Mucosa of descending colon (tissue), 3 donors: ENCODE measurements at regions not wholly inside any gene's neighbourhood (a gene's known extent, or its start where the extent isn't known, plus 50 kb on each side); places are given as distances from the start of the nearest gene placed in this dataset.
"Not testable (repeated sequence)": the region's sequence is repeated elsewhere in the genome, so short reads cannot be mapped to it uniquely, and the experiment has no call there.

Experiments
- ATAC-seq: fragments of 200-7000 bp; cut with Tn5 transposase; one replicate; pipeline ENCODE4 v1.9.1; 2020; ENCODE audit warnings: mild to moderate bottlenecking, moderate library complexity
- DNase-seq, 3 donors: peaks; one replicate each; pipeline ENCODE4 v3.0.0-alpha.2; 2020
- H3K36me3 ChIP-seq: fragments of 200-600 bp; one replicate; pipeline ENCODE4 v1.8.0; 2021; ENCODE audit warnings: low read depth, mild to moderate bottlenecking
- H3K4me1 ChIP-seq: fragments of 200-600 bp; one replicate; pipeline ENCODE4 v1.8.0; 2021; ENCODE audit warnings: low read depth, mild to moderate bottlenecking
- H3K4me3 ChIP-seq: fragments of 200-600 bp; one replicate; pipeline ENCODE4 v1.8.0; 2021; ENCODE audit warnings: mild to moderate bottlenecking
- H3K9me3 ChIP-seq: fragments of 200-600 bp; one replicate; pipeline ENCODE4 v1.8.0; 2021; ENCODE audit warnings: mild to moderate bottlenecking
- CTCF ChIP-seq: fragments of 200-600 bp; IDR thresholded peaks from one replicate; pipeline ENCODE4 v1.8.0; 2022; ENCODE audit warnings: antibody characterized with exemption, mild to moderate bottlenecking
- intact Hi-C, 2 donors: fragments of 100-400 bp; cut with DNase I in 1 of 2; cut with micrococcal nuclease in 1 of 2; formaldehyde crosslinking; loops; one replicate each; pipeline versions ENCODE4 v1.11.0 to v1.11.1; 2022; cut with DNase I, micrococcal nuclease
- donor health status: DM: no; HTN: no; CAD: no; lungs with moderate emphysema.
- donor health status: DM: no; HTN: no; CAD: no.
- donor health status: DM: no; HTN: yes; CAD: no.

DNA sequence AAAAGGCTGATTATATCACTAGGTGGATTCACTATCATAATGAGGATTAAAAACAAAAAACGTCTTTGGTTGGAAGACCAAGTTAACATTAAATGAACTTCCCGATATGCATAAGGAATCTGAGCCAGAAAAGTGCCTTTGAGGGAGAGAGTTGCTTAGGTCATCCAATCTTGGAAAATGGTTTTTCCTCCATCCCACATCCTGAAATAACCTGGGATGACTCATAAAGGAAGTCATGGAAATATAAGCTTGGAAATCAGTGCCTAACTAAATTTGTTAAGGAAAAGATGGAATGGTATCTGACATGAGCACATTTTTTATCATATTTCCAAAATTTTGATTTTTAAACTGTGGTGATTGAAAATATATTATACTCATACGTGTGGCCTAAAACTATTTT lies 66.0 kb downstream of the KBTBD8 start:
- intact Hi-C loops: no loop called here
- H3K36me3 ChIP-seq: no peaks in the 10 kb centered on the region
- no peak for TF ChIP-seq CTCF
- H3K4me1 ChIP-seq: no peaks in the 10 kb centered on the region
- ATAC-seq (no peak), DNase-seq (no peak)
- H3K4me3 ChIP-seq: no peak overlapping the region
- H3K9me3 ChIP-seq: no peaks in the 10 kb centered on the region

- Histone ChIP-seq H3K4me1 (no peaks in the 10 kb centered on the region), H3K36me3 (no peaks in the 10 kb centered on the region), H3K4me3 (no peak overlapping the region), H3K9me3 (no peaks in the 10 kb centered on the region)
- TF ChIP-seq CTCF: no peak
- ATAC-seq (no peak), DNase-seq (no peak)
- intact Hi-C loops: no loop called here
These were observed 69.1 kb downstream of the KBTBD8 start for GRCh38 chr3:67067251-67067650.

- intact Hi-C loops, DNase-seq, H3K4me1 ChIP-seq, H3K36me3 ChIP-seq, H3K4me3 ChIP-seq, ATAC-seq, H3K9me3 ChIP-seq: not testable (repeated sequence)
These were observed 74.5 kb downstream of the KBTBD8 start for GRCh38 chr3:67072640-67073039.

DNA sequence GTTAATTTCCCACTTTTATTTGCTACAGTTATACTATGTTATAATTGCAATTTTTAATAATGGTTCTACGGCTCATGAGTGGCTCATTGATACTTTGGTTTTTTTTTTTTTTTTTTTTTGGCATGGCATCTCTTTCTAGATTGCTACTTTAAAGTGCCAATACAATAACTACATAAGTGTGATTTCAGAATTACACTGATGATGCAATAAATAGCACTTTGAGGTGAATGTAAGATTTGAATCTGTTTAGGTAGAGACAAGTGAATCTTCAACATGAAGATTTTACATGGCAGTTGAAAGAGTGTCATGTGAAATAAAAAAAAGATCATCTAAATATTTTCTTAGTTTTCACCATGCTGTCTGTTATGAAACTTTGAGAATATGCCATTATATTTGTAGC lies 75.7 kb downstream of the KBTBD8 start:
- intact Hi-C loops: no loop called here
- no peak for TF ChIP-seq CTCF
- Histone ChIP-seq H3K4me1 (no peaks in the 10 kb centered on the region), H3K9me3 (no peaks in the 10 kb centered on the region), H3K36me3 (no peaks in the 10 kb centered on the region), H3K4me3 (no peak overlapping the region)
- ATAC-seq (no peak), DNase-seq (no peak)

DNA sequence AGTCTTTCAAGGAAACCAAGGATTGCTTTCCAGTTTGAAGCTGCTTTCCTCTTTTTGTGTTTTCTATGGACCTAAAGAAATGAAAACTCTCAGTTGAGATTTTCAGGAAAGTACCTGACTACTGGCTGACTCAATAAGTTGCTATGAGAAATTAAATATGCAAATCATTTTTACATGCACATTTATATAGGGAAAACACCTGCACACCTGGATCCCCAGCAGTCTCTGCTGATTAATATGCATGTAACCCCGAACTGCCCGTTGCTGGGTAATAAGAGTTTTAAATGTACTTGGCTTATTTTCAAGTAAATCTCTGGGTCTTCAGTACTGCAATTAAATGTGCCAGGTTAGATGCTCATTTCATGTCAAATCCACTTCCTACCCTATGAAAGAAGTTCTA lies 77.2 kb downstream of the KBTBD8 start:
- Histone ChIP-seq H3K4me1 (no peaks in the 10 kb centered on the region), H3K9me3 (no peaks in the 10 kb centered on the region), H3K4me3 (no peak overlapping the region), H3K36me3 (no peaks in the 10 kb centered on the region)
- no peak for TF ChIP-seq CTCF
- ATAC-seq: no peak
- DNase-seq: no peak
- intact Hi-C loops: no loop called here

- intact Hi-C loops: no loop called here
- no peaks in the 10 kb centered on the region for H3K4me1 ChIP-seq
- ATAC-seq: no peak
- no peak overlapping the region for H3K4me3 ChIP-seq
- TF ChIP-seq CTCF: no peak
- no peaks in the 10 kb centered on the region for H3K9me3 ChIP-seq
- no peak for DNase-seq
- H3K36me3 ChIP-seq: no peaks in the 10 kb centered on the region
These were observed 78.5 kb downstream of the KBTBD8 start for GRCh38 chr3:67076607-67077006.
